GM19238 (cell line): ENCODE measurements at regions not wholly inside any gene's neighbourhood (a gene's known extent, or its start where the extent isn't known, plus 50 kb on each side); places are given as distances from the start of the nearest gene placed in this dataset.
"Not testable (repeated sequence)": the region's sequence is repeated elsewhere in the genome, so short reads cannot be mapped to it uniquely, and the experiment has no call there.

ENCODE experiments used
- DNase-seq: peaks from one replicate; pipeline ENCODE4 v3.0.0; 2011; ENCODE audit warnings: low spot score; ENCODE audit not compliant: insufficient read length

DNA sequence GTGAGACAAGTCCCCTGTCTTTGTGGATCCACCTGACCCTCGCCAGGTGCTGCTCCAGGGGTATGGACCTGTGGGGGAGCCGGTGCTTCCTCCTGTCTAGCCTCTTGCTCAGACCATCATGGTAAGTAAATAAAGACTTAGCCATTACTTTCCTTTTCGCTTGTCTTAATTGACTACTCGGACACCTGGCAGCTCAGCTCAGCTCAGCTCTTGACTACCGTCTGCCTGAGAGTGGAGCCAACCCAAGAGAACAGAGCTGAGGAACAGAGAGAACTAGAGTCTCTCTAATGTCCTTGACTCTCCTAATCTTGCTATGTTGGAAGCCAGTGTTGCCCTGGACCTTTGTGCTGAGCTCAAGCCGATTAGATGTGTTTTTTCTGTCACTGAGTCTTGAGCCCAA lies 170.3 kb upstream of the CXCR4 start:
- DNase-seq = no peak

- no peak for DNase-seq
Measured at GRCh38 chr2:136286423-136286822, 168.5 kb upstream of the CXCR4 start.

DNA sequence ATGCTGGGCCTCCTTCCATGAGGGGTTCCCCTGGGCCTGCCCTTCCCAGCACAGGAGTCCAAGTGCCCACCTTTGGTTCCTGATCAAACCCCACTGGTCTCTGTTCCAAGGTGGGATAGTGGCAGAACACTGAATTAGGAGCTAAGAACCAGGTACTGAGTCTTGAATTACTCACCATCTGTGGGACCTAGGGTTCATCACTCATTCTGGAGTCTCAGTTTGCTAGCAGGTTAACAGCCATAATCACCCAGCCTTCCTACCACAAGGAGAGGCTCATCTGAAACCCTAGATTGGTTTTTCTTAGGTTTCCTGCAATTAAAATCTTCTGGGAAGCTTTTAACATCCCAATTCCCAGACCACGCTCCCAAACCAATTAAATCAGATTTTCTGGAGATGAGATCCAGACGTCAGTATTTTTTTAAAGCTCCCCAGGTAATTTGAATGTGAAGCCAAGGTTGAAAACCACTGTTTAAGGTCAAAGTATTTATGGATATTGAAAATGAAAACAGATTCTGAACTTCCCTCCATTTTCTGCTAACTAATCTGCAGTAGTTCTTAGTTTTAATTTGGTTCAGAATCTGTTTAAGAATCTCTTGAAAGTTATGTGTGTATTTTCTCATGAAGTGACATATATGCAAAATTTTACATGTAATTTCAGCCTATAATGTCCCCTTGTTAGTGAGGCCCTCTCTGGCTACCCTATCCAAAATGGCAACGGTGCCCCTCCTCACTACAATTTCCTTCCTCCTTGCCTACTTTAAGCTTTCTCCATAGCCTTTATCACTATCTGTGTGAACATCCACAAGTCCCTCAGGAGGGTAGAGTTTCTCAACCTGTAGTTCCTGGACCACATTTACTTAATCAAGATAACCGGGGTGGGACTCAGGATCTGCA lies 166.5 kb upstream of the CXCR4 start:
- DNase-seq = no peak

- DNase-seq = no peak
Measured at GRCh38 chr2:136282251-136282650, 164.3 kb upstream of the CXCR4 start.

- no peak for DNase-seq
Measured at GRCh38 chr2:136281281-136282114, 163.5 kb upstream of the CXCR4 start.

- not testable (repeated sequence) for DNase-seq
Measured at GRCh38 chr2:136266346-136266745, 148.4 kb upstream of the CXCR4 start.

- no peak for DNase-seq
Measured at GRCh38 chr2:136259551-136259950, 141.6 kb upstream of the CXCR4 start.

GRCh38 chr2:136257893-136258292 lies 139.9 kb upstream of the CXCR4 start:
- DNase-seq = no peak

DNA sequence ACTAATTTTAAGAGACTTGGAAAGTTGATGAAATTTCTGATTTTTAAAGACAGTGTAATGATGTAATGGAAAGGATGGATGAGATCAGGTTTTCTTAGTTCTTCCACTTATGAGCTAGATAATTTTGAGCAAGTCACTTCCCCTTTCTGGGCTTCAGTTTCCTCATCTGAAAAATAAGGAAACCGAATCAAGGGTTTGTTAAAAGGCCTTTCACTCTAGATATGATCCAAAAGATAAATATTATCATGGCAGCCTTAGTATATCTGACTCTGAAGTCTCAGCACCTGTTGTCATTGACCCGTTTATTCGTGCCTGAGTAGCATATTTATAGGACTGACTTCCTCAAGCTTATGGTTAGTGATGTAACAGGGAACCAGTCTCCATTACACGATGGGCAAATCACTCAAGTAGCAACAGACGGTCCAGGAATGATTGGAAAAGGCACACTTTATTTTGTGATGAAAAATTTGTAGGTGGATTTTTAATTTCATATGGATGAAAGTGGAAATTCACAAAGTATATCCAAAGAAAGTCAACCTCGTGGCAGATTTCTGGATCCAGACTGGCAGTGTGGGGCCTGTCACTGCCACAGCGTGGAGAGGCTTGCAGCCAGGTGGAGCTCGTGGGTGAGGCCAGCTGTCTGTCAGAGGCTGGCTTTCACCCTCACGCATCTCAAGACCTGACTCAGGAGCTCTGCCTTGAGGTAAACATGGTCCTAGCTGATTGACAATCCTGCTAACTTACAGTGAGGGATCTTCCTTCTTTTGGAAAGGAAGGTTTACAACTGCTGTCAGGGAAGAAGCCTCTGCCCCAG lies 137.9 kb upstream of the CXCR4 start:
- no peak for DNase-seq

GRCh38 chr2:136255127-136255526 lies 137.2 kb upstream of the CXCR4 start:
- no peak for DNase-seq

DNA sequence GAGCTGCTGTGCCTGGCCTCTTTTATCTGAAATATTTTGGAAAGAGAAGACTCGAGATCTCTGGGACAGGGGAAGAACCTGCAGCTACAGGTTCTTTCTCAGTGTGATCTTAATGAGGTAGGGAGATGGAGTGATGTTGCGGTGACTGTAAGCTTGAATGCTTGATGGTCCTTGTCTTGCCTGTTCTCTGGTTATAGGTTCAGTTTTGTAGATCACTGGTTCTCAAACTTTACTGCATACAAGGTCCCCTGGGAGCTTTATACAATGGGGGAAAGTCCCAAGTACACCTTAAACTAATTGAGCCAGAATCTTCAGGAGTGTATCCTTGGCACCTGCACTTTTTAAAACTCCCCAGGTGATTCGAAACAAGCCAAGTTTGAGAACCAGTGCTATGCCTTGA lies 136.7 kb upstream of the CXCR4 start:
- peak; percentile 13 for DNase-seq

- peak; percentile 16 for DNase-seq
Measured at GRCh38 chr2:136253288-136254004, 135.5 kb upstream of the CXCR4 start.

GRCh38 chr2:136251885-136252585 lies 134.1 kb upstream of the CXCR4 start:
- no peak for DNase-seq

DNA sequence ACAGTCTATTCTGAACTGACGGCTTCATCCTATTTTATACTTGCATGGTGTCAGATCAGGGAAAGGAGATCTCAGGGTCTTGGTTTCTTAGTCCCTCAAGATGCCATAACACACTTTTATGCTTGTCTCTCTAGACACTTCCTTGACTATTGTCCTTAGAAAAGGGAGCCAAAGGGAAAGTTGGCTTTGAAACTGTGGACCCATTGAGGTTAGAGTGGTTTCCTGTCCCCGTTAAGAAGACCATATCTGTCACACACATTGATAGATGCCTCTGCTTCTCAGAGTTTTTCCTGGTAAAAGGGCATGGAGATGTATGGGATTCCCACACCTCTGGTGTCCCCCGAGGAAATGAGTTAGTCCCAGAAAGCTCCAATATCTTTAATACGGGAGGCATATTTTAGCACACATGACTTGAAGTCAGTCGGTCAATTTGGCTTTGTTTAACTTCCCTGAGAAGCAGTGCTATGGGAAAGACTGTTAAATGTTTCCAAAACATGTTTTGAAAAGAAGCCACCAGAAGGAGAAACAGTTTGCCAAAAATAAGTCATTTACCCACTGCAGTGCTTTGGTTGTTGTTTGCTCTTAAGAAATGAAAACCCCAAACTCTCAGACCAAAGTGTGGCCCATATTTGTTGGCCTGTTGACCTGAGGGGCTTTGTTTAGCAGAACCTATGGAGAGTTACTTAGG lies 133.4 kb upstream of the CXCR4 start:
- DNase-seq = no peak

GRCh38 chr2:136250131-136250530 lies 132.2 kb upstream of the CXCR4 start:
- no peak for DNase-seq

DNA sequence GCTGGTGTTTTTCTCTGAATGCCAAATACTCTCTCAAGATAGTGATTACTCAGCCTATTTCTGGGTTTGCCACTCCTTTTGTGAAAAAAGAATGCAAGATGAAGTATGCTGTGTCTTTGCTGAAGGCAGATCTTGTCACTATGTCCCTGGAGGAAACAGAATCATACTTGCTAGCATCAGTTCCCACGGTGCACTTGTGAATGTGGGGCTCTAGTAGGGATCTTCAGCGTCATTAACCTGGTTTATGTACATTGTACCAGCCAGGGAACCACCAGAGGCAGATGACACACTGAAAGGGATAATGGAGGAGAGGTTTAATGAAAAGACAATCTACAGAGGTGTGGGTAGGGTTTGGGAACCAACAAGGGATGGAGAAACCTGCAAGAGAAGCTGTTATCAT lies 131.0 kb upstream of the CXCR4 start:
- DNase-seq = no peak

DNA sequence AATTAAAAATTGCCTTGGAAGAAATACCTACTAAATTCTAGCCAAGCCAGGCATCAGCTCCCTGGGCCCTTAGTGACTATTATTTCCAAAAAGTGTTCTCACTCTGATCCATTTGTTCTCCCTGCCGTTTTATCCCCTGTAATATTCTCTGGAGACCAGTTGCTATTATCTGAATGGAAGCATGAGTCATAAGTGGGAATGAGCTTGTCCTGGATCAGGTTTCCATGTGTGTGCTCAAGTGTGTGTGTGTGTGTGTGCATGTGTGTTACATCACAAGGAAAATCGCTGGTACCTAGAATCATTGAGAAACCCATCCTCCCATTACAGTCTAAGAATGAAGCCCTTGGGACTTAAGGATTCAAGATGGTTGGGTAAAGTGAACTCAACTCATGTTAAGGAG lies 130.3 kb upstream of the CXCR4 start:
- no peak for DNase-seq

GRCh38 chr2:136247204-136247950 lies 129.4 kb upstream of the CXCR4 start:
- no peak for DNase-seq

DNA sequence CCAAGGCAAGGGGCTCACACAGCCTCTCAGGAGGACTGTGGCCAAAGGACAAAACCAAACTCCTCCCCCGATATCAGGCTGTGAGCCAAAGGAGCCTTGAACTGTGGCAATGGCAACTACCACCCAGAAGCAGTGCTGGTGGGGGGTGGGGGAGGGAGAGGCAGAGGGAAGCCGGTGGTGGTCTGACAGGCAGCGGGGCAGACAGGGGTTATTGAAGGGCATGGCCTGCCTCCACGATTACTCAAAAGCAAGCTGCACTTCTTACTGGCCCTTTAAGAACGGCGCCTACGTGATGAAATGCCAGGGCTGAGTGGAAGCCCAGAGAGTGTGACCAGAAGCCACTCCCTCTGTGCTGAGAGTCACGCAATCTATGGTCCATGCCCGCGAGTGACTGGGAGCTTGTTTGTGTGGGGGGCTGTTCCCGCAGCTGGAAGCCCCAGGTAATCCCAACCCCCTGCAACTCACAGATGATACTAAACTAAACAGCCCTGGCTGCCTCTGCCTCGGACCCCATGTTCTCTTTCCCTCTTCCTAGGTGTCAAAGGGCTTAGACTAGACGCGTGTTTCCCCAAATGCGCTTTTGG lies 128.2 kb upstream of the CXCR4 start:
- DNase-seq = no peak
